ENCODE measurements at regions not wholly inside any gene's neighbourhood (a gene's known extent, or its start where the extent isn't known, plus 50 kb on each side); places are given as distances from the start of the nearest gene placed in this dataset.

- no peaks in the 10 kb centered on the region for H3K36me3 ChIP-seq (ENCODE audit: control insufficient read depth in 2 of 4, insufficient read depth in 4 of 4, low read length in 3 of 4)
- 61% methylated on average over 3 of the region's 3 CpGs; no CpG with 5 or more reads in 1 of the 2 experiments for WGBS, 2 experiments (ENCODE audit: extremely low coverage in 1 of 2, insufficient coverage in 1 of 2, insufficient read length in 1 of 2, insufficient replicate concordance in 2 of 2, low coverage in 1 of 2, low lambda C conversion rate in 2 of 2, missing lambda C conversion rate in 1 of 2)
- H3K23me2 ChIP-seq (ENCODE audit: low read depth, low read length), result no peaks in the 10 kb centered on the region
- no peak overlapping the region for H2BK120ac ChIP-seq (replicated peaks; ENCODE audit: low read depth, low read length)
- H2AK5ac ChIP-seq (ENCODE audit: low read depth, low read length), result no peak overlapping the region
- TF ChIP-seq EZH2 (IDR thresholded peaks at IDR 0.05; ENCODE audit: low read depth, low read length, severe bottlenecking) (no peak), SIN3A (conservative IDR thresholded peaks at IDR 0.05 in 1 of 2, IDR thresholded peaks at IDR 0.05 in 1 of 2; ENCODE audit: low read depth in 1 of 2, low read length in 2 of 2) (no peak), KDM1A (IDR thresholded peaks at IDR 0.05; ENCODE audit: borderline replicate concordance, low read length) (no peak), CEBPB (IDR thresholded peaks at IDR 0.05; ENCODE audit: low read depth, low read length) (no peak)
- TF ChIP-seq, protein P1, sequence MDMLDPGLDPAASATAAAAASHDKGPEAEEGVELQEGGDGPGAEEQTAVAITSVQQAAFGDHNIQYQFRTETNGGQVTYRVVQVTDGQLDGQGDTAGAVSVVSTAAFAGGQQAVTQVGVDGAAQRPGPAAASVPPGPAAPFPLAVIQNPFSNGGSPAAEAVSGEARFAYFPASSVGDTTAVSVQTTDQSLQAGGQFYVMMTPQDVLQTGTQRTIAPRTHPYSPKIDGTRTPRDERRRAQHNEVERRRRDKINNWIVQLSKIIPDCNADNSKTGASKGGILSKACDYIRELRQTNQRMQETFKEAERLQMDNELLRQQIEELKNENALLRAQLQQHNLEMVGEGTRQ (IDR thresholded peaks at IDR 0.05; ENCODE audit: low read length), result 0 out of 2 replicates have a peak, but pooled peaks have one; percentile 21
- POLR2A ChIA-PET (ENCODE audit: partially characterized antibody), result interaction anchor here (1.2 kb wide), 1 partner anchor 9 kb away, joined by 3 read pairs; no protein-coding TSS in a partner anchor
- FAIRE-seq (no peak), DNase-seq (ENCODE audit: low read depth in 1 of 2, low spot score in 2 of 2) (no peak)
- H2AFZ ChIP-seq (ENCODE audit: low read length), result no peak overlapping the region
- H3K23ac ChIP-seq (ENCODE audit: insufficient read length), result no peak overlapping the region
- H4K20me1 ChIP-seq (replicated peaks in 1 of 2; ENCODE audit: control insufficient read depth in 1 of 2, insufficient read depth in 2 of 2, low read length in 2 of 2), result no peaks in the 10 kb centered on the region
- no peak overlapping the region for H4K91ac ChIP-seq (replicated peaks; ENCODE audit: insufficient read length, low read length)
- H3K4me2 ChIP-seq (ENCODE audit: insufficient read depth in 1 of 2, low read depth in 2 of 2, low read length in 2 of 2), result no peak overlapping the region
- H2BK15ac ChIP-seq (ENCODE audit: low read length), result no peak overlapping the region
- no peak overlapping the region for H4K5ac ChIP-seq (ENCODE audit: insufficient read length, low read depth, low read length)
- H2BK20ac ChIP-seq (ENCODE audit: low read length), result no peak overlapping the region
- no peak overlapping the region for H3K9ac ChIP-seq (replicated peaks in 1 of 4; ENCODE audit: extremely low read depth in 1 of 4, low read depth in 3 of 4, low read length in 3 of 4)
- no peak overlapping the region for H3K4ac ChIP-seq (replicated peaks; ENCODE audit: insufficient read length, low read depth, low read length)
- H4K8ac ChIP-seq (ENCODE audit: extremely low read depth, insufficient read depth, low read length), result no peak overlapping the region
- H2BK12ac ChIP-seq (ENCODE audit: low read depth, low read length), result no peak overlapping the region
- H3K4me3 ChIP-seq (ENCODE audit: extremely low read depth in 1 of 4, insufficient read depth in 2 of 4, low read depth in 3 of 4, low read length in 4 of 4), result no peak overlapping the region
- no peaks in the 10 kb centered on the region for H3K27me3 ChIP-seq (replicated peaks in 1 of 4; ENCODE audit: control insufficient read depth in 3 of 4, extremely low read depth in 1 of 4, insufficient read depth in 3 of 4, low read length in 3 of 4)
- H3K79me2 ChIP-seq (ENCODE audit: control insufficient read depth in 1 of 2, insufficient read depth in 2 of 2, low read length in 2 of 2), result peaks cover 0 to 57% of the 10 kb centered on the region in 2 experiments; a peak in 3 of 4 replicates
- no peak overlapping the region for H3K14ac ChIP-seq (ENCODE audit: insufficient read length)
- no peak overlapping the region for H3K18ac ChIP-seq (ENCODE audit: extremely low read depth, low read length)
- peaks cover 0 to 5% (median 2%) of the 10 kb centered on the region in 4 experiments; a peak in 3 of 7 replicates for H3K4me1 ChIP-seq (replicated peaks in 1 of 4; ENCODE audit: control insufficient read depth in 3 of 4, insufficient read depth in 4 of 4, low read length in 3 of 4)
- no peak overlapping the region for H2BK5ac ChIP-seq (ENCODE audit: low read depth, low read length)
- peaks cover 6% of the 10 kb centered on the region for H3K79me1 ChIP-seq (ENCODE audit: low read depth, low read length)
- H3K9me3 ChIP-seq (ENCODE audit: insufficient read depth in 2 of 2, low read depth in 1 of 2, low read length in 1 of 2), result no peaks in the 10 kb centered on the region
- no peak overlapping the region for H3K27ac ChIP-seq (ENCODE audit: low read depth, low read length)
- CTCF ChIA-PET (ENCODE audit: partially characterized antibody), result no interaction called here
- no peak overlapping the region for H3K56ac ChIP-seq (replicated peaks; ENCODE audit: insufficient read length, low read depth, low read length)
Observed at GRCh38 chr6:138563650-138564049, 64.4 kb upstream of the NHSL1 start.
